Left hindlimb (tissue), 1 donor: ENCODE measurements at regions not wholly inside any gene's neighbourhood (a gene's known extent, or its start where the extent isn't known, plus 50 kb on each side); places are given as distances from the start of the nearest gene placed in this dataset.
"Not testable (repeated sequence)": the region's sequence is repeated elsewhere in the genome, so short reads cannot be mapped to it uniquely, and the experiment has no call there.

Experiments
- DNase-seq: peaks from one replicate; pipeline ENCODE4 v3.0.0-alpha.2; 2018

DNA sequence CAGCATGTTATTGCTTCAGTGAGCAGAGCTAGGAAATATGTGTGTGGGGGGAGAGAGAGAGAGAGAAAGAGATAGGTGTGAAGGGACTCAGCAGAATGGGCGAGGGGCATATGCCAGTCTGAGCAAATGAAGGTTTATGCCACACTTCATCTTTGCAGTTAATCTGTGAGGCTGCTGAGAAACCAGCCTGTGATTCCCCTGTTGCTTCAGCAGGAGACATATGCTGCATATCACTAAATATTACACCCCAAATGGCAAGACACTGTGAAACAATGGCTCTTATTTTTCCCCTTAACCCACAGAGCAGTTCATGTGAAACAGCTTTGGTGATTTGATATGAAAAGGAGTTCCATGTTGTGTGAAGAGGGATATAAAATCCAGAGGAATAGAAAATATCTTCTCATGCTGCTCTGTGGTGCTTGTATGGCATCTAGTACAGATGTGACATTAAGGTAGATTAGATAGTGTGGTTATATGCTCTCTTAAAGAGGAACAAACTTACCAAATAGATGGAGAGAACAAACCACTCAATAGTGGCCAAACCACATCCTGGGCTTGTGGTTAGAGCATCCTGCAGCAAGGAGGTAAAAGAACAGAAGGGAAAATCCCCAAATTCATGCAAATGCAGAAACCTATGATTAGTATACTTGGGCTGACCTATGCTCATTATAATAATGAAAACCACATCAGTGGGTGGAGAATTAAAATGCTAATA lies 864.2 kb downstream of the FAM181B start:
- DNase-seq = no peak

DNA sequence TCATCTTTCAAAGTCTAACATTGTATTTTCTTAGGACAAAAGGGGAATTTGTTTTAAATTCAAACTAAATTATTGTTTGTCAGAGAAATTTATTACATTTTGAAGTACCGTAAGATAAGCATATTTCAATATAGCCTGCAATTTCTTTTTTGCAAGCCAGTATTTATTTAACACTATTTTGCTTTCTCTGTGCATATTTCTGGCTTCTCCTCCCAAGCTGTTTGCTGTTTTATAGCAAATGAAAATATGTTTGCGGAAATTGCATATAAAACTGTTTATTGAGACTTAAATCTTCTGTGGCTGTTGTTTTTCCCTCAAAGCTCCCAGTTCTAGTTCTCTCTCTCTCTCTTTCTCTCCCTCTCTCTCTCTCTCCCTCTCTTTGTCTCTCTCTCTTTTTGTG lies 866.8 kb downstream of the FAM181B start:
- no peak for DNase-seq

DNA sequence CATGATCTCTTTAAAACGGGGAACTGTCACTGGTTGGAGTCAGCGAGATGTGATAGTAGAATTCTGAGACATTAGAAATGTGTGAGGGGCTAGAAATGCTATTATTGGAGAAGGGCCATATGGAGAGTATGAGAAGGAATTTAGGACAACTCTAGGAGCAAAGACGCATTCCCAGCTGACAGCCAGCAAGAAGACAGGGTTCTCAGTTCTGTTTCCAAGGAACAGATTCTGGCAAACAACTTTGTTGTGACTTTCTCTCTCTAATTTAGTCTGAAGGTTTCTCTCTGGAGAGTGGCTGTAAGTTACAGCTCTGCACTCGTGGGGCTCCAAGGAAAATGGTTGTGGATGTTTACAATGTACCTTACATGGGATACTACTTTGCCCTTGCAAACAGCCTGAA lies 876.3 kb downstream of the FAM181B start:
- no peak for DNase-seq

DNA sequence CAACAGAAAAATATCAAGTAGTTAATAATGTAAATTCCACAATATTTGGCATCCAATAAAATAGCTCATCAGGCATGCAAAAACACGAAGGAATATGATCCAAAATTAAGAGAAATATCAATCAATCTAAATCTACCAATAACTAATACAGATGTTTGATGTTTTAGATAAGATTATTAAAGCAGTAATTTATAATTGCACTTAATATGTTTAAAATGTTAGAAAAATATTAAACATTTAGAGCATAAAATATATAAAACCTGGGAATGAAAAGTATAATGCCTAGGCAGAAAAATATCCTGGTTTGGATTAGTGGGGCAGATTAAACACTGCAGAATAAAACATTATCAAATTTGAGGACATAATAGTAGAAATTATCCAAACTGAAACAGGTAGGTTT lies 879.9 kb downstream of the FAM181B start:
- DNase-seq = no peak

DNA sequence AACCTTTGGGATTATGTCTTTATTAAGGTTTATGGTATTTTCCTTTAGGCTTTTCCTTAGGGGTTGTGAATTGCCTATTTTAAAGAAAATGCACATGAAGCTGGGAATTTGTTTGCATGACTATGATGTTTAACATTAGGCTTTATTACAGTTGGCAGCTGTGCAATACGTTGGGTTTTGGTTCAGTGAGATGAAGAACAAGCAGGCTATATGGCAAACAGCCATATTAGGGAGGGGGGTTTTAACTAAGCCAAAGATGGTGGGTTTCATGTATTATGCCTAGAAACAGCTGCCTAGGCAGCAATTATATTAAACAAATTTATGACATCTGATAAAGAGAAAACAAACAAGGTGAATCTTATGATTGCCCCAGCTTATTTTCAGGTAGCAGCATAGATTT lies 880.8 kb downstream of the FAM181B start:
- no peak for DNase-seq

DNA sequence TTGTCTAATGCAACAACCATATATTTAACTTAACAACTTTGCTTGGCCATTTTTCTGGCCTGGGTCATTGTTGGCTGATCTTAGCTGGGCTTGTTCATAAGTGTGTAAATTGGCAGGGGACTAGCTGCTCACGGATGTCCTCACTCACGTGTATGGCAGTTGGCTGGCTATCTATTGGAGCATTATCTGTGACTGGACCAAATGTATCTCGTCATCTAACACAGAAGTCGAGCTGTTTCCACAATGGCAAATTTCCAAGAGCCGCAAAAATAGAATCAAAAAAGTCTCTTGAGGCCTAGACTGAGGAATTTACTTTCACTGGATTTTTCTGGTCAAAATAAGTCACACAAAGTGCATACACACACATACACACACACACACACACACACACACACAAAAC lies 893.3 kb downstream of the FAM181B start:
- DNase-seq = no peak

DNA sequence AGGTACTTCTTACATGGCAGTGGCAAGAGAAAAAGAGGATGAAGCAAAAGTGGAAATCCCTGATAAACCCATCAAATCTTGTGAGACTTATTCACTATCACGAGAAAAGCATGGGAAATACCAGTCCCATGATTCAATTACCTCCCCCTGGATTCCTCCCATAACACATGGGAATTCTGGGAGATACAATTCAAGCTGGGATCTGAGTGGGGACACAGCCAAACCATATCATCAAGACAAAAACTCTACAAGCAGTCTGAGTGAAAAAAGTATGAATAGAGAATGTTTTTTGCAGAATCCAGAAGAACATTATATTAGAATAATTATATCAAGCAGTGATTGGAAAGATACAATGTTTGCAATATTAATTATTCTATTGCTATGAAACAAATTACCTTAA lies 893.7 kb downstream of the FAM181B start:
- DNase-seq = no peak

DNA sequence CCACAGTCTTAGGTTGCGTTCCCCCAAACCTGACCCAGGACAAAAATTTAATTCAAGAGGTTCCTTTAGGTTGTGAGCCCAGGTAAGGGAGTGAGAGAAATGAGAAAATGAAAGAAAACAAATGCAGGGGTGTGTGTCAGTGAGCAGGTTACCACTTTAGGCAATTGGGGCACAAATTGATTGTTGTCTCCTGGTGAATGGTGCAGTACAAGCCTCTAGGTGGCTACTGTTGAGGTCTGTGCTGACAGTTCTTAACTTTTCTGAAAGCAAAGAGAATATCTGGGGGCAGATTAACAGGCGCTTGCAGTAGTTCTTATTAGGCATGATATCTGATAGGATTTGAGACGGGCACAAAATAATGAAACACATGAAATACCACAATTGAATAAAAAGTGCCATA lies 894.6 kb downstream of the FAM181B start:
- no peak for DNase-seq

DNA sequence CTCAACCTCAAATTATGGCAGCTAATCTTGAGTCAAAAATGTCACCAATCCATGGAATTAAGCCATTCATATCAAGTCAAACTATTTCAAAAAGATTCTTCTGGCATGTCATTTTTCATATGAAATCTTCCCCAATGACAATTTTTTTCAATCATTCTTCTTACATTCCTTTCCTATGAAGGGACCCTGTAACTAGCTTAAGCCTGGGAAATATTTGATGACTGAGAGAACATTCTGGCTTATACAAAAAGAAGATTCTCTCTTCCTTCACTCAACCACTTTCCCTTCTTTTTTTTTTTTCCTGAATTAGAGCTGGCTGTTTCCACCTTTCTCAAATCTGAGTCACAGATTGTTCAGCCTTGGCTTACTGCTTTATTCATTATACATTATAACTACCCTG lies 903.7 kb downstream of the FAM181B start:
- DNase-seq = no peak

DNA sequence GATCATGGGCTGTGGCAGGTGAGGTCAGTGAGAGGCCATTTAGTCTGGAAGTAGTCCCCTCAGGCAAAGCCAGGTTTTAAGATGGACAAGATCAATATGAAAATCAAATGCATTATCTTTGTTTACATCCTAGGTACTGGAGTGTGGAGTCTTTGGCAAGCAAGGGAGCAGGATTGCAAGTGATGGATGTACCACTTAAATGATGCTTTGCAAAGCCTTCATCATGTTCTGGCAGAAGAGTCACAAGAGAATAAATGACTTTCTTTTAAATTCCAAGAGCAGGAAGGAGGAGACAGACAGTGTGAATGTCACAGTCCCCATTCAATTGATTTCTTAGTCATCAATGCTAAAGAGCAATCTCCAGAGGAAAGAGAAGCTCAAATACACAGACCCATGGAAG lies 908.3 kb downstream of the FAM181B start:
- DNase-seq = no peak

DNA sequence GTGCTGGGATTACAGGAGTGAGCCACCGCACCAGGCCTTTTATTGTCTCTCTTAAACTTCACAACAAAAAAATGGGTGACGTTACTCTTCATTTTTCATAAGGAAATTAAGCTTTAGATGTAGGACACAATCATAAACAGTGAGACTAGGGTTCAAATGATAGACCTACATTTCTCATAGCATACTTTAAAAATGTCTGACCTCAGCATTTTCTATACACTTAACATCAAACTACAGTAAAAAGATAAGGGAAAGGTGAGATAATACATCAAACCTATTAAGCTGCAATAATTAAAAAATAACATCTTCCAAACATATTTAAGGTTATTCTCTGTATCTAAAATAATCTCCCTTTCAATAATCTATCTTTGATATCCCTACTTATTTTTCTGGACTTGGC lies 914.2 kb downstream of the FAM181B start:
- DNase-seq = no peak

DNA sequence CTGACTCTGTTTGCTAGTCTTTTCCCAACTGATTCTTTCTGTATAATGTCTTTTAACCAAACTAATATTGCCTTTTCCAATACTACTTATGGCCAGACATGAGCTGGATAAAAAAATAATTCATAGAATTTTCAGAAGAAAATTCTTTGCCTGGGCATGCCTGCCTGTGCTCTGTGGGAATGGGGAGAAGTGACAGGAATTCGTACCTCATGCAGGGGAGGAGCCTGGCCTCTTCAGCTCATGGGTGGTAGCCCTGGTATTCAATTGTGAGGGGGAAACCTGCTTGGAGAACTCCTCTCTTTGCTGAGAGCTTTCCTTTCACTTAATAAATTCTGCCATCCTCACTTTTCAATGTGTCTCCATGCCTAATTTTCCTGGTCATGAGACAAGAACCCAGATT lies 928.8 kb downstream of the FAM181B start:
- no peak for DNase-seq

DNA sequence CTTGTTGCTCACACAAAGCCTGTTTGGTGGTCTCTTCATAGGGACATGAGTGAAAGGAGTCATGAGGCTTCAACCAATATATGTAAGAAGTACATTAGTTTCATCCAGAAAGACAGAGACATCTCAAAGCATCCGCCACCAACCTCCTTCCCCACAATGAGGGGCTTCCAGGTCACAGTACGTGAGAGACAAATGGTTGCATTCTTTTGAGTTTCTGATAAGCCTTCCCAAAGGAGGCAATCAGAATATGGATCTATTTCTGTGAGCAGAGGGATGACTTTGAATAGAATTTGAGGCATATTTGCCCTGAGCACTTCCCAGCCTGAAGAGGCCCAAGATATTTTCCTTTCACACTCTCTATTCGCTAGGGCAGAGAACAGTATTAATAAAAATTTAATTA lies 931.1 kb downstream of the FAM181B start:
- no peak for DNase-seq

DNA sequence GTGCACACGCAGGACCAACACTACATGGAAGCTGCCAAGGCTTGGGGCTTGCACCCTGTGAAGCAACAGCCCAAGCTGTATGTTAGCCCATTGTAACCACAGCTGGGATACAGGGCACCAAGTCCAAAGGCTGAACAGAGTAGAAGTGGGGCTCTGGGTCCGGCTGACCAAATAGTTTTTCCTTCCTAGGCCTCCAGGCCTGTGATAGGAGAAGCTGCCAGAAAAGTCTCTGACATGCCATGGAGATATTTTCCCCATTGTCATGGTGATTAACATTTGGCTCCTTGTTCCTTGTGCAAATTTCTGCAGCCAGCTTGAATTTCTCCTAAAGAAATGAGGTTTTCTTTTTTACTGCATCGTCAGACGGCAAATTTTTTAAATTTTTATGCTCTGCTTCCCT lies 941.2 kb downstream of the FAM181B start:
- DNase-seq = no peak

DNA sequence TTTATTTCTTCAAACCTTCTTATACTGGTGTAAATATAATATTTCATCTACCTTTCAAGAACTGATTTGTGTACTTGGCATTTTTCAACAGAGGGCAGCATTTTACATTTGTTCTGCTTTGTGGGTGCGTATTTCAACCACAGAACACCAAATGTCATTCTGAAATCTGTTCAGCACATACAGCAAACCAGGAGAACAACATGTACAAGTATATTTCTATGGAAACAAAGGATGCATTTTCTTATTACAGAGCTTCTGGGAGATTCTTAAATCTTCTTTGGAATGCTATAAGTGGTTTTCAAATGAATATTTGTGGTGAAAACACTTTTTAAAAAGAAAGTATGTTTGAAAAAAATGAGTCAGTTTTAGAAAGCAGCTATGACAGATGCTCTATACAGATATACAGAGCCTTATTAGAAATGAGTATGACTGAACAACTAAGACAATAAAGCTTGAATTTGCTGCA lies 946.0 kb downstream of the FAM181B start:
- DNase-seq = no peak

DNA sequence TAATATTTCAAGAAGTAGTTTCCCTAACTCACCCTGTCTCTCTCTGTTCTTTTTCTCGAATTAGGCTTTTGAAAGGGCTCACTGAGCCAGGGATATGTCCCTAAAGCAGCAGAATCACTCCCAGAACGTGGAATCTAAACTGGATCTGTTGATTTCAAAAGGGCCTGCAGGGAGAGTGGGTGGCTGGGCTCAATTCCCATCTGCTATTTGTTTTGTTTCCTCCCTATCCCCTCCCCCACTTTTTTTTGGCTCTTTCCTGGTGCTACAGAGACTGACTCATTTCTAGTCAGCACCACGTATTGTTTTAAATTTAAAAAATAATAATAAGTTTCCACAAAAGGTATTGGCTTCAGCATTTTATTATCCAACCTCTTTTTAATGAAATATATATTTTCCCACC lies 961.5 kb downstream of the FAM181B start:
- DNase-seq = no peak

DNA sequence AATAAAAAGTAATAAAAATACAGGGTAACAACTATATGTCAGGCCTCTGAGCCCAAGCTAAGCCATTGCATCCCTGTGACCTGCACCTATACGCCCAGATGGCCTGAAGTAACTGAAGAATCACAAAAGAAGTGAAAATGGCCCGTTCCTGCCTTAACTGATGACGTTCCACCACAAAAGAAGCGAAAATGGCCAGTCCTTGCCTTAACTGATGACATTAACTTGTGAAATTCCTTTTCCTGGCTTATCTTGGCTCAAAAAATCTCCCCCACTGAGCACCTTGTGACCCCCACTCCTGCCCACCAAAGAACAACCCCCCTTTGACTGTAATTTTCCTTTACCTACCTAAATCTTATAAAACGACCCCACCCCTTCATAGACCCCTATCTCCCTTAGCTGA lies 963.8 kb downstream of the FAM181B start:
- not testable (repeated sequence) for DNase-seq

DNA sequence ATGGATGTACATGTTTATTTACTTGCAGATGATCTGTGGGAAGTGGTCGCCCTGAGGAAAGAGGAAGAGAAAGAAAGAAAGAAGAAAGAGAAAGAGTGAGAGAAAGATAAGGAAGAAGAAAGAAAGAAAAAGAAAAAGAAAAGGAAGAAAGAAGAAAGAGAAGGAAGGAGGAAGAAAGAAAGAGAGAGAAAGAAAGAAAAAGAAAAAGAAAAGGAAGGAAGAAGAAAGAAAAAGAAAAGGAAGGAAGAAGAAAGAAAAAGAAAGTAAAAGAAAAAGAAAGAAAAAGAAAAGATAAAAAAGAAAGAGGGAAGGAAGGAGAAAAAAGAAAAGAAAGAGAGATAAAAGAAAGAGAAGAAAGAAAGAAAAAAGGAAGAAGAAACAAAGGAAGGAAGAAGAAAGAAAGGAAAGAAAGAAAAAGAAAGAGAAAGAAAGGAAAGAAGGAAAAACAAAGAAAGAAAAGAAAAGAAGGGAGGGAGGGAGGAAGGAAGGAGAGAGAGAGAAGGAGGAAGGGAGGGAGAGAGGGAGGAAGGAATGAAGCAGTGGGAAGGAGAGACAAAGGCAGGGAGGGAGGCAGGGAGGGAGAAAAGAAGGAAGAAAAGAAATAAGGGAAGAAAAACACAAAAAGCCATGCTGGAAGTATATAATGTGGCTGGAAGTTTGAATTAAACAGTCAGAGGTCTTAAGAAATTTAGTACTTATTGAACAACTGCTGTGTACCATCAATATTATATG lies 976.6 kb downstream of the FAM181B start:
- no peak for DNase-seq

DNA sequence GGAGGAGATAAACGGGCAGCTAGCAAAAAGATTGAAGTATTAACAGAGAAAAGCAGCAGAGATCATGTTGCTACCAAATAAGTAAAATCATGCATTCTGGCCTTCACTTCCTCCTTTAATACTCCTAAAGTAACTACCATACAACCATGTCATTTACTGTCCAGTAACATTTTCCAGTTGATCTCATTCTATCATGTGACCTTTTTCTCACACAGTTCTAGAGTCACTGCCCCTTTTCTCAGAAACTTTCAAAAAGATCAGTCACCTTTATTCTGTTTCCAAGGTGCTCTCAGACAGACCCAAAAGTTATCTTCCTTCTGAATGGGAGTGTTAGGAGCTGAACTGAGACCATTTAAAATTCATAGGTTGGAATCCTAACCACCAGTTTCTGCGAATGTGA lies 984.4 kb downstream of the FAM181B start:
- DNase-seq = no peak

DNA sequence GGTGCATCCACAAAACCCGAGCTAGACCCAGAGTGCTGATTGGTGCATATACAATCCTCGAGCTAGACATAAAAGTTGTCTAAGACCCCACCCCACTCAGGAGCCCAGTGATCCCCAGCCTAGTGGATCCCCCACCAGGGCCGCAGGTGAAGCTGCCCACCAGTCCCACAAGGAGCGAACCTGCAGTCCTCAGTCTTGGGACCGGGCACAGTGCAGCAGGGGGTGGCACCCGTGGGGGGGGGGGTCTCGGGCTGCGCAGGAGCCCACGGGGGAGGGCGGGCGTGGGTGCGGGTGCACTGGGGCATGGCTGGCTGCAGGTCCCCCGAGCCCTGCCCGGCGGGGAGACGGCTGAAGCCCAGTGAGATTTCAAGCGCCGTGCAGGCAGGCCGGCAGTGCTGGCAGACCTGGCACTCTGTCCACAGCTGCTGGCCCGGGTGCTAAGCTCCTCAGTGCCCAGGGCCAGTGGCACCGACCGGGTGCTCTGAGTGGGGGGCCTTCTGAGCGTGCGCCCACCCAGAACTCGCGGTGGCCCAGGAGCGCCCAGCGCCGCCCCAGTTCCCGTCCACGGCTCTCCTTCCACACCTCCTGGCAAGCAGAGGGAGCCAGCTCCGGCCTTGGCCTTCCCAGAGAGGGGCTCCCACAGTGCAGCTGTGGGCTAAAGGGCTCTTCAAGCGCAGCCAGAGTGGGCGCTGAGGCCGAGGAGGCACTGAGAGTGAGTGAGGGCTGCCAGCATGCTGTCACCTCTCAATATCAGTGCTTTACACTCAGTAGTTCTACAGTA lies 989.1 kb downstream of the FAM181B start:
- DNase-seq = no peak

DNA sequence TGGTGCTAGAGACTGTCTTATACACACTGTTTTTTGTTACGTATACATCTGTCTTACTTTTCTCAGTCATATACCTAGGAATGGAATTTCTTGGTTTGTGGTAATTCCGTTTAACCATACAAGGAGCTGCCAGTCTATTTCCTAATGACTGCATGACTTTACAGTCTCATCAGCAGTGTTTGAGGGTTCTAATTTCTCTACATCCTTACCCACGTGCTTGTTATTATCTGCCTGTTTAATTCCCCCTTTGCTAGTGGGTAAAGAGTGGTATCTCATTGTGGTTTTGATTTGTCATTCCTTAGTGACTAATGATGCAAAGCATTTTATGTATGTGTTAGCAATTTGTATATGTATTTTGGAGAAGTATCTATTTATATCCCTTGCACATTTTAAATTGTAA lies 1008.0 kb downstream of the FAM181B start:
- DNase-seq = no peak

DNA sequence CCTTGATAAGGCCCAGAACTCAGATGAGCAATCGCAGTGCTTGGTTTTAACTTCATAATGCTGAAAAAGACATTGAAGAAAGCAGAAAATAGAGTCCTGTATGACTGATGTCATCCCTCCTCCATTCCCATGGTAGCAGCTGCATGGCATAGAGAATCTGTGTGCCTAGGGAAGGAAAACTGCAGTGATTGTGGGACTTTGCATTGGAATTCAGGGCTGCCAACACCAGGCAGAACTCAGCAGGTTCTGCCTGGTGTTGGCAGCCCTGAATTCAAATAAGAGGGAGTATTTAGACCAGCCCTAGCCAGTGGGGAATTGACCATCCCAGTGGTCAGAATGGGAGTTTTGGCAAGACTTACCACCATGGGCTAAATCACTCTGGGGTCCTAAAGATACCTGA lies 1016.0 kb downstream of the FAM181B start:
- DNase-seq = no peak

DNA sequence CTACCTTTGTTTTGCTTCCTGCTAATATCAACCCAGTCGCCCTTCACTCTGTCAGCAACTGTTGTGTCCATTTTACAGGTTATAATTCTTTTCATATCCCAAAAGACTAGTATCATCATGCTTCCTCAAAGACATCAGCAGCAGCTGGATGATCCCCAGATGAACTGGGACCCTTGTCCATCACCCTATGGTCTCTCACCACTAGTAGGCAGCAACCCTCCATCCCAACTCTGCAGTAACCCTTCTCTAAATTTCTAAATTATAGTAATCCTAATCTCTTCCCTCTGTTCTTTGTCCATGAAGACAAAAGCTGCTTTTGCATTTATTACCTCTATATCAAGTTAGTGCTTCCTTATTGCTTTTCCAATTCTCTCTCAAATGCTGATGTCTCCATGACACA lies 1025.8 kb downstream of the FAM181B start:
- DNase-seq = no peak

DNA sequence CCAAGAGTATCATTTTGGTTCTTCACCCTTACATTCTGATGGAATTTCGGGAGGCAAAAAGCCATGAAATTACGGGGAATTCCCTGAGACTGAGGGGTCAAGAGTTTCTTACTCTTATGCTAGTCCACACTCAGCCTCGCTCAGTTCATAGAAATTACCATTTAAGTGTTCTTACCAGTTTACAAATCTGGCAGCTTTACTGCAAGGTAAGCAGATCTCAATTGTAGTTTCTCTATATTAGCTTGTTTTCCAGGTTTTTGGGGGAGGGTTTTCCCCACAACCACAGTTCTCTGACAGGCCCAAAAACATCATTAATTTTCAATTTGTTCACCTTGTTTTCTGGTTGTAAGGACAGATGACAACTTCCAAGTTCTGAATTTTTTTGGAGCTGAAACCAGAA lies 1028.4 kb downstream of the FAM181B start:
- no peak for DNase-seq
